IPS DF 4.7 (cell line): ENCODE measurements at regions not wholly inside any gene's neighbourhood (a gene's known extent, or its start where the extent isn't known, plus 50 kb on each side); places are given as distances from the start of the nearest gene placed in this dataset.
A peak's percentile ranks its signal among the peaks of the same experiment; 100 is the strongest.
"Not testable (repeated sequence)": the region's sequence is repeated elsewhere in the genome, so short reads cannot be mapped to it uniquely, and the experiment has no call there.

Source experiments
- DNase-seq: peaks from one replicate; pipeline ENCODE4 v3.0.0-alpha.2; 2013; ENCODE audit warnings: low spot score; ENCODE audit errors: extremely low read depth

DNA sequence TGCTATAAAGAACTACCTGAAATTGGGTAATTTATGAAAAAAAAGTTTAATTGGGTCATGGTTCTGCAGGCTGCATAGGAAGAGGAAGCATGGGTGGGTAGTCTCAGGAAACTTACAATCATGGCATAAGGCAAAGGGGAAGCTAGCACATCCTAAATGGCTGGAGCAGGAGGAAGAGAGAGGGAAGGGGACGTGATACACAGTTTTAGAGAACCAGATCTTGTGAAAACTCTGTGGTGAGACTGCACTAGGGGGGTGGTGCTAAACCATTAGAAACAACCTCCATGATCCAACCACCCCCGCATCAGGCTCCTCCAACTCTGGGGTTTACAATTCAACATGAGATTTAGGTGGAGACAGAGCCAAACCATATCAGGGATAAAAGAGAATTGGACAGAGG, 624.2 kb downstream of the PRR16 start:
- no peak for DNase-seq

DNA sequence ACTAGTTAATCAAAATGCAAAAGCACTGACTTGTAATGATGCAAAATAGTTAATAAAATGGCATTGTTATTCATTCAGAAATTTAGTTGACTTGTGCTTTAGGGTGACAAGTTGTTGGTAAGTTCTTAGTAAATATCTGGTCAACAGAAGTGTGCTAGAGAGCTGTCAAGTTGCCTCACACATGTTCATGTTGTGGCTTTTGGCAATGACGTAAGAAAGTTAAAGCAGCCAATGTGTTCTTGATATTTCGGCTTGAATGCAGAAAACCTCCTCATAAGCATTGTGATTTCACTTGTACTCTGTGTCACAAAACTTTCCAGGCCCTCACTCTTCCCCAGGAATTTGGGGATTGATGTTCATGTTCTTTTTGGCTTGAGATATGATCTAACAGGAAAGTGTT, 626.7 kb downstream of the PRR16 start:
- DNase-seq, result no peak

GRCh38 chr5:121100931-121101330, 636.8 kb downstream of the PRR16 start:
- no peak for DNase-seq

DNA sequence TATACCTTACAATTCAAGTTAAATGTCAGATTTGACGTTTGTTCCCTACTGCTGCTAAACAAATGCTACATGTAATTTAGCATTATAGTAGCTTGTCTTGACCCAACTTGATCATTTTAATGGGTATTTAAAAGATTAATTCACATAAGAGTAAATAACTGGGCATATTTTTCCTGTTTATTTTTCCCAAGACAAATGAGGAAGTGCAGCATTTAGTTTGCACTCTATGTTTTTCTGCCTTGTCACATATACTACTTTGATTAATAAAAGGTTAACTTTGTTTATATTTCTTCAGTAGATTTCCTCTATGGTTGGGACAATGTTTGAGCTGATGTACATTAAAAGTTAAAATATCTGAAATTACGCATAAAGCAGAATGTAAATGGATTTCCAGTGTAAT, 641.8 kb downstream of the PRR16 start:
- no peak for DNase-seq

- not testable (repeated sequence) for DNase-seq
These were observed 642.9 kb downstream of the PRR16 start for GRCh38 chr5:121106721-121107690.

GRCh38 chr5:121108725-121109124, 644.6 kb downstream of the PRR16 start:
- peak; percentile 7 for DNase-seq

DNA sequence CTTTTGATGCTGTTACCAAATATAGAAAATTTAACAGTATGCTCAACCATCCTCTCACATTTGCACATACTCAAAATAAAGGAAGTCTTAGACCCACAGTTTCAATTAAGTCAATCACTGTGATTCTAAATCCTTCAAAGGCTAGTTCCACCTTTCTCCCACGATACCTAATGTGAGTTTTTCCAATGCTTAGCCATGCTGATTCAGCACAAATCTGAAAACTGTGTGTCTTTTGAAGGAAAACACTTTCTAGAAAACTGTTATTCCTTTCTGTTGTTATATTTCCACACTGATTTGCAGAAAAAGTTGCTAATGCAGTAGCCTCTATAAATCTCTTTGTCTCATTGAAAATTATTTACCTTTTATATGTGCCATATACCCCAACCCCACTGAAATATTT, 645.7 kb downstream of the PRR16 start:
- DNase-seq, result no peak

DNA sequence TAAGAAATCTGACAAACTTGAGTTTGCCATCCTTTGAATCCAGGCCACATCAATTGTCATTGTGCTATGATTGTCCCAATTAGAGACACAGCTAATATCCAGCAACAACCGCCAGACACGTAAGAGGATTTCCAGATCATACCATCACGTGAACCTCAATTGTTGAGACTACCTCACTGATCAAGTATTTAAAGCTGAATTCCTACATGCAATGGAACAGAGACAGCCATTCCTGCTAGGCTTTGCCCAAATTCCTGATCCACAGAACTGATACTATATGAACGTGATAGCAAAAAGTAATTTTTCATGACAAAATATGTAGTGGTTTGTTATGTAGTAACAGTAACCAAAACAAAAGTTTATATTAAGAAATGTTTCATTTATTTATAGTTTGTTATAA, 657.7 kb downstream of the PRR16 start:
- DNase-seq, result no peak

GRCh38 chr5:121138495-121138907, 674.4 kb downstream of the PRR16 start:
- no peak for DNase-seq

DNA sequence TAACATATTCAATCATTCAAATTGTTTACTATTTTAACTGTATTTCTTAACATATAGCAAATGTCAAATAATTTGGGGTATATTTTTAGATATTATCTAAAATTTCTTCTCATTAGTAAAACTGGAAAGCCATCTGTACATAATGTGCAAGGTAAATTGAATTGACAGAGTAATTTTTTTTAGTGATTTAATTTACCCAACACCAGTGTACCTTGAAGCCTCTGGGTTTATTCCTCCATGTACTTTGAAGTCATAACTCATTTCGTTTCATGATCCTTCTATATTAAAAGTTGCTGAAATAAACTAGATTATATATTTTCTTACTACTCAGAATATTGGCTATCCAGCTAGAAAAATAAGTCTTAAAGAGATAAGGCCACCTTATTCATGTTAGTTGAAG, 674.9 kb downstream of the PRR16 start:
- no peak for DNase-seq

DNA sequence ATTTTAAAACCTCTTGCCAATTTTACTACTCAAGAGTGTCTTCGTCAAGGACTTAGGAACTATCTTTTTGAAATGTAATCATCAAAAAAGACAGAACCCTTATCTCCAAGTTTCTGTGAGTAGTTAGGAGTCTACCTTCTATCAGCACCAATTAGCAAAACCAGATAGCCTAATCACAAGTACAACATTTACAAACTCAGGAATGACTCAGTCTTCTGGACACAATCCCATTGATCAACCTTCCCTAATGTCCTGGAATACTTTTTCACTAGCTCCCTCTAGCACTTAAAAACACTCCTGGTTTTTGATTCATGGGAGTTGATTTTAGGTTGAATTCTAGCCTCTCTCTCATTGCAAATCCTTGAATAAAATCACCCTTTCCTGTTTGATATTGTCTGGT, 680.7 kb downstream of the PRR16 start:
- no peak for DNase-seq

DNA sequence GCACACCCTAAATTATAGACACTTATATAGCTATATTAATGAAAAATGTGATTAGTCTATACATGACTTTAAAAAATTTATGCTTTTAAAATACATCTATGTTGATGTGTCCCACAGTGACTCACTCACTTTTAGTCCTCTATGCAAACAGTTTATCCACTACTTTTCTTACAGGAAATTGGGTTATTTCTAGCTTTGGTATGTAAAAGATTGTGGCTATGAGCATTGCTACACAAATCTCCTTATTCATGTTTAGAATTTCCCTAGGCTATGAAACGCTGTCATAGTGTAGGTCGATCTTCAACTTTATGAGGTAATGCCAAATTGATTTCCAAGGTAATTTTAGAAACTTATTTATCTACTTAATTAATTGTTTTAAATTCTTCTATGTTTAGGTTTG, 687.4 kb downstream of the PRR16 start:
- no peak for DNase-seq

DNA sequence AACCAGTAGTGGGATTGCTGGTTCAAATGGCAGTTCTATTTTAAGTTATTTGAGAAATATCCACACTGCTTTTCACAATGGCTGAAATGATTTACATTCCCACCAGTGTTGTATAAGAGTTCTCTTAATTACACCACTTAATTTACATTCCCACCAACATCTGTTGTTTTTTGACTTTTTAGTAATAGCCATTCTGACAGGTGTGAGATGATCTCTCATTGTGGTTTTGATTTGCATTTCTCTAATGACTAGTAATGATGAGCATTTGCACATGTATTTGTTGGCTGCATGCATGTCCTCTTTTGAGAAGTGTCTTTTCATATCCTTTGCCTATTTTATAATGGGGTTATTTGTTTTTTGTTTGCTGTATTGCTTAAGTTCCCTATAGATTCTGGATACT, 688.3 kb downstream of the PRR16 start:
- DNase-seq, result no peak

- DNase-seq, result no peak
These were observed 692.5 kb downstream of the PRR16 start for GRCh38 chr5:121156565-121156964.

- DNase-seq, result no peak
These were observed 693.2 kb upstream of the FTMT start for GRCh38 chr5:121158451-121158850.

- no peak for DNase-seq
These were observed 691.1 kb upstream of the FTMT start for GRCh38 chr5:121160591-121160990.

GRCh38 chr5:121164632-121165031, 687.0 kb upstream of the FTMT start:
- no peak for DNase-seq

DNA sequence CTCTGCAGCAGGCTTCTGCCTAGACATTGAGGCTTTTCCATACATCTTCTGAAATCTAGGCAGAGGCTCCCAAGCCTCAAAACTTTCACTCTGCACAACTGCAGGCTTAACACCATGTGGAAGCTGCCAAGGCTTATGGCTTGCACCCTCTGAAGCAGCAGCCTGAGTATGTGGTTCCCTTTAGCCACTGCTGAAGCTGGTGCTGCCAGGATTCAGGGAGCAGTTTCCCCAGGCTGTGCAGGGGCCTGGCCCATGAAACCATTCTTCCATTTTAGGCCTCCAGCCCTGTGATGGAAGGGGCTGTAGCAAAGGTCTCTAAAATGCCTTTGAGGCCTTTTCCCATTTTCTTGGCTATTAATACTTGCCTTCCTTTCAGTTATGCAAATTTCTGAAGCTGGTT, 680.3 kb upstream of the FTMT start:
- no peak for DNase-seq

- DNase-seq, result no peak
These were observed 679.8 kb upstream of the FTMT start for GRCh38 chr5:121171834-121172233.

- DNase-seq, result no peak
These were observed 677.3 kb upstream of the FTMT start for GRCh38 chr5:121174351-121174750.

- DNase-seq, result no peak
These were observed 675.7 kb upstream of the FTMT start for GRCh38 chr5:121175986-121176385.

DNA sequence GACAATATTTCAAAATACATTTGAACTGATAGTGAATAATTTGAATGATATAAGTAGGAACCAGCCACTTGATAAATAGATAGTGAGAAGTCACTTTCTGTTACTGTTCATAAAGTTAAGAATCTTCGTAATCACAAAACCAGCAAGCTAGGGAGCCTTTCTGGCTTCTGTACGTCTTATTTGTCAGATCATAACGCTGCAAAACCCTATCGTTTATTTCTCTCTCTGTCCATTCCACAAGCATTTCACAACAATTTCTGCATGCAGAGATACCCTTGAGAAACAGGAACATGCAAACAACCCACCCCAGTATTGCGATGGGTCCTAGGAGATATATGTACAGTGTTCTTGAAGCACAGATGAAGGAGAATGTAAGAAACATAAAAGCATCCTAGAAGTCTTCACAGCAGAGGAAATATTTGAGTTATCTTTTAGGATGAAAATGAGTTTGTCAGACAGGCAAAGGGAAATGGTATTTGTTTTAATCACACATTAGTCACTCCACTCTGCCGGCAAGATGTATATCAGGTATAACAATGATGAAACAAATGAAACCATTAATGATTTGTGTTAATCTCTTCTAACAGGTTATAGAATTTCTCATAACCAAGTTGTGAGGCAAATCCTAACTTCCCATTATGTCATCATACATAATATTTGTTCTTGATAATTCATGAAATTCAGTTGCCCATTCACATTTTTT, 668.7 kb upstream of the FTMT start:
- DNase-seq, result no peak

DNA sequence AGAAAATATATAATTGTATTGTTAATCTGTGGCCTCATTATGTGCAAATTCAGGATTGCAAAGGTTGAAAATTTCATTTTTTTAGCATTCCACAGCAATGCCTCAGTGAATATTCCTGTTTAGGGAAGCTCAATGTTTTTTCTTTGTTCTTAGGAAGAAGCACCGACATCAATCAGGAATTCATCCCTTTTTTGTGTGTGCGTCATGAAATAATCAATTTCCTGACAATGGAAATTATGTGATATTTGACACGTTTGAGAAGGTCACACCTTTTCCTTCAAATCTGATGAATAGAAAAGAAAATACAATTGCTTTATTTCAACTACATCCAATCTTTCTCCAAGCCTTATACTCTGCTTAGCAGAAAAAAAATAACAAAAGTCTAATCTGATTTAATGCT, 662.8 kb upstream of the FTMT start:
- no peak for DNase-seq
